Spleen (tissue), 11 donors: ENCODE measurements at regions not wholly inside any gene's neighbourhood (a gene's known extent, or its start where the extent isn't known, plus 50 kb on each side); places are given as distances from the start of the nearest gene placed in this dataset.

Experiments
- DNase-seq: peaks from one replicate; pipeline ENCODE4 v3.0.0-alpha.2; 2020
- H3K27ac ChIP-seq, 8 donors: fragments of 200-600 bp; sonication (generic) in 7 of 8; 1 replicate in 4 of 8; 2 replicates in 4 of 8; pipeline versions ENCODE4 v1.5.0 to v1.8.0; 2016 to 2021; ENCODE audit warnings: inconsistent platforms in 4 of 8, mild to moderate bottlenecking in 4 of 8, moderate library complexity in 1 of 8
- H3K27me3 ChIP-seq, 7 donors: fragments of 200-600 bp; sonication (generic) in 6 of 7; replicated peaks in 1 of 7; 1 replicate in 4 of 7; 2 replicates in 3 of 7; pipeline versions ENCODE4 v1.5.0 to v1.8.0; 2016 to 2021; ENCODE audit warnings: inconsistent platforms in 3 of 7, mild to moderate bottlenecking in 1 of 7
- H3K36me3 ChIP-seq, 6 donors: fragments of 200-600 bp; sonication (generic) in 5 of 6; 1 replicate in 4 of 6; 2 replicates in 2 of 6; pipeline versions ENCODE4 v1.5.0 to v1.8.0; 2016 to 2021; ENCODE audit warnings: inconsistent platforms in 2 of 6
- H3K4me1 ChIP-seq, 6 donors: fragments of 200-600 bp; sonication (generic) in 5 of 6; 1 replicate in 3 of 6; 2 replicates in 3 of 6; pipeline versions ENCODE4 v1.5.0 to v1.8.0; 2016 to 2021; ENCODE audit warnings: inconsistent platforms in 3 of 6
- H3K4me3 ChIP-seq, 8 donors: fragments of 200-600 bp; sonication (generic) in 7 of 8; 1 replicate in 4 of 8; 2 replicates in 4 of 8; pipeline versions ENCODE4 v1.5.0 to v1.8.0; 2016 to 2021; ENCODE audit warnings: inconsistent platforms in 4 of 8, mild to moderate bottlenecking in 4 of 8, moderate library complexity in 2 of 8
- H3K9me3 ChIP-seq, 8 donors: fragments of 200-600 bp; sonication (generic) in 7 of 8; 1 replicate in 4 of 8; 2 replicates in 4 of 8; pipeline versions ENCODE4 v1.5.0 to v1.8.0; 2016 to 2021; ENCODE audit warnings: inconsistent platforms in 4 of 8
- CTCF ChIP-seq, 11 experiments: fragments of 200-600 bp in 7 of 11; fragments of 450-650 bp in 4 of 11; sonication (generic) in 4 of 11; IDR thresholded peaks in 8 of 11; conservative IDR thresholded peaks in 3 of 11; 1 replicate in 7 of 11; 2 replicates in 4 of 11; pipeline versions ENCODE4 v1.4.0 to v1.8.0; 2016 to 2021; ENCODE audit warnings: antibody characterized with exemption in 11 of 11, inconsistent platforms in 4 of 11, mild to moderate bottlenecking in 1 of 11
- POLR2A ChIP-seq, 3 donors: fragments of 450-650 bp; IDR thresholded peaks; one replicate each; pipeline ENCODE4 v1.5.1; 2017; ENCODE audit warnings: antibody characterized with exemption in 3 of 3, mild to moderate bottlenecking in 1 of 3
- POLR2AphosphoS5 ChIP-seq, 3 donors: sonication (generic); formaldehyde crosslinking; IDR thresholded peaks; one replicate each; pipeline ENCODE4 v1.5.1; 2017; ENCODE audit warnings: antibody characterized with exemption in 3 of 3
- WGBS, 5 donors: extraction: QIAGEN DNeasy Blood & Tissue Kit in 3 of 5; methylation state at CpG; one replicate each; pipeline versions ENCODE4 v1.1.5 to v1.1.7; 2013 to 2018; 5-methylcytosine and 5-hydroxymethylcytosine counted together
- intact Hi-C: fragments of 100-400 bp; cut with DNase I; formaldehyde crosslinking; loops from one replicate; pipeline ENCODE4 v1.15.0; 2023; ENCODE audit warnings: low total_unique reads
- donor health status: healthy with polysubstance abuse.
- donor health status: DM: no; HTN: no; CAD: no; lungs with moderate emphysema.
- donor health status: DM: no; HTN: no; CAD: no.
- donor health status: Bipolar disorder and iron deficiency.
- donor health status: healthy.
- donor health status: DM: no; HTN: no; CAD: no.
- donor health status: DM: yes; HTN: yes; CAD: no.

DNA sequence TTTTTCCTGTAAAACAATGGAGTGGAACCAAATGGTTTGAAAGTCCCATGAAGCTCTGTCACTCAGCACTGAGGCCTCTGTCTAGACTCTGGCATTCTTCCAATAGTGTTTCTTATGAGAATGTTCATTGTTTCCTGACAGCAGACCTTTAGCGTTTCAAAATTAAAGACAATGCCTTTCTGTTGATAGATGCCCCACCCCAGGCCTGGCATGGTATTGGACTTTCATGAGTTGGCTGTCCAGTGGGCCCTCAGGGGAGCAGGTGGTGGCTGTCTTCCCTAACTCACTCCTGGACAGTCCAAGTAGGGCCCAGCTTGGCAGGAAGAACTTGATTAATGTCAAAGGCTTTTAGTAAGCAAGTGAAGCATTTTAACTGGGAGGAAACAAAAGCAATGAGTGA is 186.5 kb upstream of the CCL2 start:
- TF ChIP-seq POLR2AphosphoS5 (IDR thresholded peaks at IDR 0.05) (no peak), CTCF (IDR thresholded peaks at IDR 0.05 in 8 of 11, conservative IDR thresholded peaks at IDR 0.05 in 3 of 11) (no peak), POLR2A (IDR thresholded peaks at IDR 0.05) (no peak)
- WGBS, 5 donors, result 15 to 40% (median 19%) methylated on average over 1 of the region's 1 CpG
- no peak overlapping the region for H3K4me3 ChIP-seq
- no peaks in the 10 kb centered on the region for H3K4me1 ChIP-seq
- intact Hi-C loops, result no loop called here
- H3K9me3 ChIP-seq, result peaks cover 0 to 7% (median 0%) of the 10 kb centered on the region in 8 donors
- H3K36me3 ChIP-seq, result no peaks in the 10 kb centered on the region
- H3K27me3 ChIP-seq, result no peaks in the 10 kb centered on the region
- DNase-seq, result no peak
- H3K27ac ChIP-seq, result no peak overlapping the region

DNA sequence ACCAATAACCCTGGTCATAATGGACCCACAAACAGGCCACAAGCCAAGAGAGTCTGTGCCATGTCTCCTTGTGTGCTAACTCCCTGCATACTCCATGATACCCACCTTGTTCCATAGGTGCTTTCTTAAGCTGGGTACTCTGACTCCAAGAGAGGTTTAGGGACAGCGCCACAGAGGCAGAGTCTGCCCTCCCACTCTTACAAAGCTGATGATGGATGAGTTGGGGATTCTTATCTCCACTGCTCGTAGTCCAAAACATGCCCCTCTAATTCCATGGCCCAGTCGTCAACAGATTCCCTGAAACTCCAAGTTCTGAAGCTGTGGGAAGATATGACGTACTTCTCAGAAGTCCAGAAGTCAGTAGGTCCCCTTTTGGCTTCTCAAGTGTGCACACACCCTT is 184.4 kb upstream of the CCL2 start:
- H3K27ac ChIP-seq, result no peak overlapping the region
- no peak for DNase-seq
- peaks cover 0 to 7% (median 0%) of the 10 kb centered on the region in 8 donors for H3K9me3 ChIP-seq
- no peaks in the 10 kb centered on the region for H3K27me3 ChIP-seq
- H3K4me1 ChIP-seq, result no peaks in the 10 kb centered on the region
- no peak overlapping the region for H3K4me3 ChIP-seq
- H3K36me3 ChIP-seq, result no peaks in the 10 kb centered on the region
- TF ChIP-seq CTCF (IDR thresholded peaks at IDR 0.05 in 8 of 11, conservative IDR thresholded peaks at IDR 0.05 in 3 of 11) (no peak), POLR2AphosphoS5 (IDR thresholded peaks at IDR 0.05) (no peak), POLR2A (IDR thresholded peaks at IDR 0.05) (no peak)
- intact Hi-C loops, result no loop called here
- 75 to 91% (median 84%) methylated on average over 4 of the region's 4 CpGs for WGBS, 5 donors

DNA sequence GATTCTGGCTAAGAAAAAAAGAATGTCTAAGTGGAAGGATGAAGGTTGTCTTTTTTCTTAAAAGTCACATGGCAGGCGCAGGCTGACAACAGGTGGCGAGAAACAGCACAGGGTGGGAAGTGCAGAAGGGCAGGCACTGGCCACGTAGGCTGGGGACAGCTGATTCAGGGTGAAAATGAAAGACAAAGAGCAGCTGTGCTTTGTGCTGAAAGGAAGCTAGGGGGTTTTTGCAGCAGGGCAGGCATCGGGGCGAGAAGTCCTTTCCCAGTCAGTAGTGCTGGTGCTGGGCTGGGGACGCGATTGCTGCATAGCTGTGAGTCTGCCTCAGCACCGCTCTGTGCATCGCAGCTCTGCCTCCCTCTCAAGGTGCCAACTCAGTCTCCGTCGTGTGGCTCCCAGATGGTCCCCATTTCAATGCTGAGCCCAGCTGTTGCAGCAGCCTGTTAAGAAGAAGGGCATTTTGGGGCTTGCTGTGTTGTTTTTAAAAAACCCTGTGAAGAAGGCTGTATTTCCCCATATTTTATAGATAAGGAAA is 183.1 kb upstream of the CCL2 start:
- DNase-seq, result no peak
- no peak overlapping the region for H3K4me3 ChIP-seq
- TF ChIP-seq POLR2AphosphoS5 (IDR thresholded peaks at IDR 0.05) (no peak), CTCF (IDR thresholded peaks at IDR 0.05 in 8 of 11, conservative IDR thresholded peaks at IDR 0.05 in 3 of 11) (no peak), POLR2A (IDR thresholded peaks at IDR 0.05) (no peak)
- H3K27me3 ChIP-seq, result peaks cover 0 to 2% (median 0%) of the 10 kb centered on the region in 7 donors
- H3K27ac ChIP-seq, result no peak overlapping the region
- H3K4me1 ChIP-seq, result no peaks in the 10 kb centered on the region
- H3K9me3 ChIP-seq, result peaks cover 0 to 7% (median 0%) of the 10 kb centered on the region in 8 donors
- WGBS, 5 donors, result 73 to 81% (median 77%) methylated on average over 11 of the region's 11 CpGs
- no peaks in the 10 kb centered on the region for H3K36me3 ChIP-seq
- intact Hi-C loops, result no loop called here

DNA sequence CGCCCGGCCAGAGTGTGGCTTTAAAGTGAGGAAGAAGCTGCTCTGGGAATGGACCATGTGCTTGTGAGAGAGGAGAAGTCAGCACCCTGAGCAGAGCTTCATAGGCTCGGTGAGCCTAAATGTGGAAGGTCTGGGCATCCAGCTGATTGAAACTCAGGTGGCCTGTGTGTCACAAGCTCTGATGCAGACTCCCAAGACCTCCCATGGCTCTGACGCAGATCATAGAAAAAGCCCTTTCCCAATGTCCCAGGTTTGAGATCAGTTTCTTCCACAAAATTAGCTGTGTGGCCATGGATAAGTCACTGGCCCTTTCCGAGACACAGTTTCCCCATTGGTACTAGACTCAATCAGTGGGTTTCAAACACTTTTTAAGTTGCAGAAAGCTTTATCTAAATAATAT is 180.0 kb upstream of the CCL2 start:
- intact Hi-C loops, result no loop called here
- Histone ChIP-seq H3K27ac (no peak overlapping the region), H3K4me3 (no peak overlapping the region), H3K27me3 (peaks cover 0 to 22% (median 0%) of the 10 kb centered on the region in 7 donors), H3K36me3 (no peaks in the 10 kb centered on the region), H3K9me3 (peaks cover 0 to 7% (median 0%) of the 10 kb centered on the region in 8 donors), H3K4me1 (no peaks in the 10 kb centered on the region)
- TF ChIP-seq POLR2AphosphoS5 (IDR thresholded peaks at IDR 0.05), result no peak
- no peak for TF ChIP-seq POLR2A (IDR thresholded peaks at IDR 0.05)
- no peak for TF ChIP-seq CTCF (IDR thresholded peaks at IDR 0.05 in 8 of 11, conservative IDR thresholded peaks at IDR 0.05 in 3 of 11)
- DNase-seq, result no peak
- 90 to 96% (median 92%) methylated on average over 4 to 5 of the region's 5 CpGs for WGBS, 5 donors
